Left renal cortex interstitium (tissue), 4 donors: ENCODE measurements at regions not wholly inside any gene's neighbourhood (a gene's known extent, or its start where the extent isn't known, plus 50 kb on each side); places are given as distances from the start of the nearest gene placed in this dataset.
"Not testable (repeated sequence)": the region's sequence is repeated elsewhere in the genome, so short reads cannot be mapped to it uniquely, and the experiment has no call there.

ENCODE experiments used
- DNase-seq, 4 donors: peaks; one replicate each; pipeline ENCODE4 v3.0.0-alpha.2; 2013; ENCODE audit warnings: low read depth in 4 of 4, low spot score in 2 of 4, missing footprints in 1 of 4

DNA sequence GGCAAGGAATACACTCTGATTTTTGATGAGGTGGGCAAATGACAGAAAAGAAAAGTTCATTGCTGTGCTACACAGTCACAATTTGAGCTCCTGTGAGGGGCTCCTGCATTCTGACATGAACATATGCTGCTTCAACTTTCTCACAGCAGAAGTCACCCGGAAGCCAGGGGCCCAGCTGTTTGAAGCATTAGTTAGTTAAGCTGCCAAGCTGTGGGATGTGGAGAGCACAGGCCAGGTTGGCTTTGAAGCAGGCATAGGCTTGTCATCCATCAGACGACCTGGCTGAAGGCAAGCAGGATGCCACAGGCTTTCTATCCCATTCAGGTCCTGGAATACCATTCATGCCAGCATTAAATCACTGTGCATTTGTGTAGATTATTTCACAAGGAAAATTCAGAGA is 63.1 kb downstream of the MTNR1B start:
- no peak for DNase-seq

DNA sequence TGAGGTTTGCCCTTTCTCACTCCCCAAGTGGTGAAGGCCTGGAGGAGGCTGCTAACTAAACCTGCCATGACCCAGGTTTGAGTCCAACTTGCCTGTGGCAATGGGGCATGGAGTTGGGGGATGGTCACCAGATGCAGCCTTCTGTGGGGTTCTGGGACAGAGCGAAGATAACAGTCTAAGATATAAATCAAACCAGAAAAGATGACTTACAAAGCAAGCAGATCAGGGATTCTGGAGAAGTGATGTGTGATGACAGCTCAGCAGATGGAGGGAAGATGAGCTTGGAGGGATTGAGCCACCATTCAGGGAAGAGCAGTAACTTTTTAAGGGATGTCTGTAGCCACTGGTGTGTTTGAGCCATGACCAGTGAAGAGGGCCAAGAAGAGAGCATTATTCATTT is 63.6 kb downstream of the MTNR1B start:
- no peak for DNase-seq

DNA sequence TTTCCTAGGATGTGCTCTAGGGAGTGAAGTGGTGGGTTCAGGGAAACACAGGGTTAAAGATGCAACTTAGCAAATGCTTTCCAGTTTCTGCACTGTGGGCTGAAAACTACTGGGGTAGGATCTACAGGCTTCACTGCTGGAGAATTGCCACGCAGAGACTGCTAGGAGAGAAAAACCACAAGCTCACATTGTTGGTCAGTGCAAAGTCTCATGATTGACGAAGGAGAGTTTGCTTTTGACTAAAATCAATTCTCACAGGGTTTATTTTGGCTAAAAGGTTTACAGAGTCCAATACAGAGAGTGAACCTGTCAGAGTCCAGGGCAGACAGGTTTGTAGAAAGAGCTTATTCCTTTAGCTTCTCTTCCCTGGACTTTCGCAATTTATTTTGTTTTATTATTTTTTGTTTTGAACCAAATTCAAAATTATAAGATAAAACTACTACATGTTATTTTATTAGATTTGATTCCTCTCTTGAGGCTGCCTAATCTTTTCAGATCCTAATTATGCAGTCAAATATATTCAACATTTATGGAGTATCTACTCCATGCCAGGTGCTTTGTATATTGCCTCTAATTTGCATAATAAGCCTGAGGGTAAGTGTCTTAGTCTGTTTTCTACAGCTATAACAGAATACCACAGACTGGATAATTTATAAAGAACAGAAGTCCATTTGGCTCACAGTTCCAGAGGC is 64.7 kb downstream of the MTNR1B start:
- no peak for DNase-seq

DNA sequence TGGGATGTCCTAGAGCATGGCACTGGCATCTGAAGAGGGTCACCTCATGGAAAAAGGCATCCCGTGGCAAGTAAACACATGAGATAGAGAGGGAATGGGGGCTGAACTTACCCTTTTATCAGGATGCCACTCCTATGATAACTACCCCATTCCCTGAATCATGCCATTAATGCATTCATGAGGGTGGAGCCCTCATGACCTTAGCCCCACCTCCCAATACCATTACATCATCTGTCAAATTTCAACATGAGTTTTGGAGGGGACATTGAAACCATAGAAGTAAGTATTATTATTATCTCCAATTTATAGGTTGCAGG is 65.2 kb downstream of the MTNR1B start:
- no peak for DNase-seq

DNA sequence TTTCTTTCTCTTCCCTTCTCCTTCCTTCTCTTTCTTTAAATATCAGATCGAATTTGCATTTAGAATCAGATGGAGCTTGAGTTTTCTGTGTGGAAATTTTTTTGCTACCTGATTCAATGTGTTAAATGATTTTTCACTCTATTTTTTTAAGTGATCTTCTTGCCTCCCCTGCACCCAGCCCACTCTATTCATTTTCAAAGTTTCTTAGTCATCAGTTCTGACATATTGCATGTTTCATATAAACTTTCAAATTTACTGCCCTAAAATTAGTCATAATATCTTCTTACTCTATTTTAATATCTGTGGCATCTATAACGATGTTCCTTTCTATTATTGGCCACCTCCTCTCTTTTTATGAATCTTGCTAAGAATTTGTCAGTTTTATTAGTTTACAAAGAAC is 69.1 kb downstream of the MTNR1B start:
- DNase-seq = no peak

DNA sequence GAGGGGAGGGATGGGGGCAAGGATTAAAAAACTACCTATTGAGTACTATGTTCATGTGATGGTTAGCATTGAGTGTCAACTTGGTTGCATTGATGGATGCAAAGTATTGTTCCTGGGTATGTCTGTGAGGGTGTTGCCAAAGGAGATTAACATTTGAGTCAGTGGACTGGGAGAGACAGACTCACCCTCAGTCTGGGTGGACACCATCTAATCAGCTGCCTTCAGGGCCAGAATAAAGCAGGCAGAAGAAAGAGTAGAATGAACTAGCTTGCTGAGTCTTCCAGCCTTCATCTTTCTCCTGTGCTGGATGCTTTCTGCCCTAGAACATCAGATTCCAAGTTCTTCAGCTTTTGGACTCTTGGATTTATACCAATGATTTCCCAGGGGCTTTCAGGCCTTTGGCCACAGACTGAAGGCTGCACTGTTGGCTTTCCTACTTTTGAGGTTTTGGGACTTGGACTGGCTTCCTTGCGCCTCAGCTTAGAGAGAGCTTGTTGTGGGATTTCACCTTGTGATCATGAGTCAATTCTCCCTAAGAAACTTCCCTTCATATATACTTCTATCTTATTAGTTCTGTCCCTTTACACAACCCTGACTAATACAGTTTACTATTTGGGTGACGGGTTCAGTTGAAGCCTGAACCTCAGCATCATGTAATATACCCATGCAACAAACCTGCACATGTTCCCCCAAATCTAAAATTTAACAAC is 70.2 kb downstream of the MTNR1B start:
- DNase-seq = no peak

DNA sequence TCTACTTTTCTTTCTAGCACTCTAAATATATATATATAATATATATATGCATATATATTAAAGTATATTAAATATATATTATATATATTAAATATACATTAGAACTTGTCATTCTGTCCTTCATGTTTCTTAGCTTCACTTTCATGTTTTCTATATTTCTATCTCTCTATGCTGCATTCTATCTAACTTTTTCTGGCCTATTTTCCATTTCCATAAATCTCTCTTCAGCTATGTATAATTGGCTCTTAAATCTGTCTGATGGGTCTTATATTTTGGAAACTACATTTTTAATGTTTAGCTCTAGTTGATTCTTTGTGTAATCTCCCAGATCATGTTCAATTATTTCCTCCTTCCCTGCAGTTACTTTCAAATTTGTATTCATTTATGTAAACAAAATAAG is 72.2 kb downstream of the MTNR1B start:
- DNase-seq = no peak

DNA sequence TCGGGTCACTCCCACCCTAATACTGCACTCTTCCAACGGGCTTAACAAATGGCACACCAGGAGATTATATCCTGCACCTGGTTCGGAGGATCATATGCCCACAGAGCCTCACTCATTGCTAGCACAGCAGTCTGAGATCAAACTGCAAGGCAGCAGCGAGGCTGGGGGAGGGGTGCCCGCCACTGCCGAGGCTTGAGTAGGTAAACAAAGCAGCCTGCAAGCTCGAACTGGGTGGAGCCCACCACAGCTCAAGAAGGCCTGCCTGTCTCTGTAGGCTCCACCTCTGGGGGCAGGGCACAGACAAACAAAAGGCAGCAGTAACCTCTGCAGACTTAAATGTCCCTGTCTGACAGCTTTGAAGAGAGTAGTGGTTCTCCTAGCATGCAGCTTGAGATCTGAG is 73.7 kb downstream of the MTNR1B start:
- not testable (repeated sequence) for DNase-seq

DNA sequence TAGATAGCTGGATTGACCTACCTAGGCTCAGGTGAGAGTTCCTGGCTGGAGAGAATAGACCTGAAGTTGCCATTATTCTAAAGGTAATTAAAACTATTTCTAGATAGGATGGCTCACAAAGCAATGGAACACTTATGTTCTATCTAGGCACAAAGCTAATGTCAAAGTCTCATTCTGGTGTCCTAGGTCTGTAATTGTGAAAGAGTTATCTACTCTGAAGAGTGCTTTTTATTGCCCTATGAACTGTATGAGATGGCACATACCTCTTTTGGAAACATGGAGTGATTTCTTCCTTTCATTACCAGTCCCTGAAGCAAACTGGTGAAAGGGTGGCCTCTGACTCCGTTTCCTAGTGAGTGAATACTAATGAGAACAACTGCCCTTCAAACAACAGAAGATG is 80.3 kb downstream of the MTNR1B start:
- DNase-seq = no peak

DNA sequence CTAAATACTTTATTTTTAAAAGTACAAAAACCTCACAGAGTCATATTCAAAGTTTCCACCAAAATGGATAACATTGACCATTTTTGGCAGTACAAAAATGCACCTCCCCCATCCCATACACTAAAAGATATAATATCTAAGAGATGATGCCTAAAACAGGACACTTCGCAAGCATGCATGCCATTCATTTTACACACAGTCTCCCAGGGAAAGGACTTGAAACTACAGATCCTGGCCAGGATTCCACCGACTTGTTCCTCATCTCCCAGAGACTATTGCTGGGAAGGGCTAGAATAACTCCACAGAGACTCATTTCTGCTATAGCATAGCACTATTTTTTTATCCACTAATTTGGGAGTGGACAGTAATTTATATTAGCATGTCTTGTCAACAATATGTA is 81.7 kb downstream of the MTNR1B start:
- no peak for DNase-seq

DNA sequence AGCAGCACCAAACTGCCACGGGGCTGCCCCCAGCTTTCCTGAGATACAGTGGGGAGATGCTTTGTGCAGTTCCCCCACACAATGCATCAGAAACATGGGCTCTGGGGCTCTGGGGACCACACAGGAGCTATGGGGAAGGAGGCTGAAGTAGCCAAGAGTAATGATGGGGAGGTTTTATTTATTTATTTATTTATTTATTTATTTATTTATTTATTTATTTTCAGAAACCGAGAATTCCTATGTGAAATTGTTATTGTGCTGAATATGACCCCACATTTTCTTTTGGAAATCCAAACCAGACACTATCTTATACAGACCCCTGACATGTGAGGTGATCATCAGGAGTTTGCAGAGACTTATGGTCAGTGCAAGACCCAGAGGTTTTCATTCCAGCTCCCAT is 84.4 kb downstream of the MTNR1B start:
- no peak for DNase-seq

DNA sequence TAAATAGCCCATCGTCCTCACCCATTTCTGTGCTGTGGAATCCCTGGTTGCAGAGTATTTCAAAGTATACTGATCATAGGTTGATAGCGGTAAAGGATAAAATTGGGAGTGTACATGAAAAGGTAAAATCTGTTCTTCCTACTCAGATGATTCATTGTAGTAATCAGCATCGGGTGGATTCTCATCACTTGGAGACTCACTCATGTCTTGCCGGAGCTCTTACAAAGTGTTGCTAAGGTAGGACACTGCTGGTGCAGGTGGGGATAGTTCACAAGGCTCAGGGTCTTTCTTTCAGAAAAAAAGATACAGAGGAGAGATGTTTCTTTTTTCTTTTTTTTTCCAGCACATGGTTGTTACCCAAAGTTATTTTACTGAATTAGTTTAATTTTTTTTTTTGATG is 84.8 kb downstream of the MTNR1B start:
- no peak for DNase-seq

DNA sequence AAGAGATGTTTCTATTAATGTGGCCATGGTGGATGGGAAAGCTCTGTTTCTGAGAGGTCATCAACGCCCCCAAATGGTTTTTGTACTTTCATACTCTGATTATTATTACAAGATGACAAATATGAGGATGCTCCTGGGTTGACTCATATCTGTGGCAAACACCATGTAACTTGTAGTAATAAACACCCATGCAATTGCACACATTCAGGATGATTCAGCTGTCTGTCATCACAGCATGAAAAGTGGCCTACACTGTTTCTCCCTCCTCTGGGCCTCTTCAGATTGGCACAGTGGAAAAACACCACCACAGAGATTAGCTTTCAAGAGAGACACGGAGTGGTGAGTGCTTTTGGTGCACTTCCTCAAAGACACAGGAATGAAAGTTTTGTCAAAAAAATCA is 85.4 kb downstream of the MTNR1B start:
- DNase-seq = no peak

DNA sequence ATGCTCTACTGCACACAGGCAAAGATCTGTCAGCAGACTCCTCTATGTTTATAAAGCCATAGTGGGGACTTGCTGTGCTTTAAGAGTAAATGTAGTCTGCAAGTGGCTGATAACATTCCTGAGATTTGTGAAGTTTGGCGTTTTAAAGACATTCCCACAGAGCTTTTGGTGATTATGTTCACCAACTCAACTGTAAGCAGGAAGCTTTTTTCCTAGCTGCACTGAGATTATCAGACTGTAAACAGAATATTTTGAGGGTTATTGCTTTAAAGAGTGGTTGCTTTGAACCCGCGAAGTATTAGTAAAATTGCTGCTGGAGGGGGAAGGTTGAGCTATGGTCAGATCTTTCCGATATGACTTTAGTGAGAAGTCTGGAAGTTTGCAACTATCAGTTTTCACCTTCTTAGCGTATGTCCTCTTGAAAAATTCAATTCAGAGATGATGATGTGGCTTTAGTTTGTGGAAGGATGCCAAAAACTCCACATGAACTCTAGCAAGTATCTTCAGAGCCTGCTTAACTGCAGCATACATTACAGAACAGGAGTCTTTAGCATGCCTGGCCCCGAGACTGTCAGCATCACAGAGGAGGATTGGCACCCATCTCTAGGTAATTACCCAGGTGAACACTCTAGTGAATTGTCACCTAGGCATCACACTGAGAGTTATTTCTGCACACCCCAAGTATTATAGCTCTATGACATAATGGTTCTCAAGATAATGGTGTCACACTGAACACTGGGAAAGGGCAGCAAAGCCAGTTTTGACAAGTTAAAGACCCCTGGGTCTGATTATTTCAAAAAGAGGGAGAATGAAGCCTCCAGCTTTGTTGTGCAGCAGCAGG is 89.9 kb downstream of the MTNR1B start:
- no peak for DNase-seq

DNA sequence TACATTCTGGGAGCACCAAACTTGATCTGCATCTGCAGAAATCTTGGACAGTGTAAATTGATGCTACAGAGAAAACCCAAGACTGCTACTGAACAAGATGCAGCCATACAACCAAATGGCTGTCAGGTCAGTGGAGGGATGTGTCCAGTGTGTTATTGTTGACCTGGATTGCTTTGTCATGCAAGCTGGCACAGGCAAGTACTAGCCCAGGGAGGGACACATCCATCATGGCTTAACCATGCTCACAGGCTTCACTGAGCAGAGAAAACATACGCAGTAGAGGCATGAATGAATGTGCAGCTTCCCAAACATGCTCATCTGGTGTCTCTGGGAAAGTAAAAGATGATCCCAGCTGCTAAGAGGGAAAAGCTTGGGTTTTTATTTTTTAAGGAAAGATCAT is 93.6 kb downstream of the MTNR1B start:
- DNase-seq = no peak

DNA sequence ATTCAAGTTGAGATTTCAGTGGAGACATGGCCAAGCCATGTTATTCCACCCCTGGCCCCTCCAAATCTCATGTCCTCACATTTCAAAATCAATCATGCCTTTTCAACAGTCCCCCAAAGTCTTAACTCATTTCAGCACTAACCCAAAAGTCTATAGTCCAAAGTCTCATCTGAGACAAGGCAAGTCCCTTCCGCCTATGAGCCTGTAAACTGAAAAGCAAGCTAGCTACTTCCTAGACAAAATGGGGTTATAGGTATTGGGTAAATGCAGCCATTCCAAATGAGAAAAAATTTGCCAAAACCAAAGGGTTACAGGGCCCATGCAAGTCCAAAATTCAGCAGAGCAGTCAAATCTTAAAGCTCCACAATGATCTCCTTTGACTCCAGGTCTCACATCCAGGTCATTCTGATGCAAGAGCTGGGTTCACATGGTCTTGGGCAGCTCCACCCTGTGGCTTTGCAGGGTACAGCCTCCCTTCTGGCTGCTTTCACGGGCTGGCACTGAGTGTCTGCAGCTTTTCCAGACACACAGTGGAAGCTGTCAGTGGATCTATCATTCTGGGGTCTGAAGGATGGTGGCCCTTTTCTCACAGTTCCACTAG is 95.7 kb downstream of the MTNR1B start:
- DNase-seq = not testable (repeated sequence)

DNA sequence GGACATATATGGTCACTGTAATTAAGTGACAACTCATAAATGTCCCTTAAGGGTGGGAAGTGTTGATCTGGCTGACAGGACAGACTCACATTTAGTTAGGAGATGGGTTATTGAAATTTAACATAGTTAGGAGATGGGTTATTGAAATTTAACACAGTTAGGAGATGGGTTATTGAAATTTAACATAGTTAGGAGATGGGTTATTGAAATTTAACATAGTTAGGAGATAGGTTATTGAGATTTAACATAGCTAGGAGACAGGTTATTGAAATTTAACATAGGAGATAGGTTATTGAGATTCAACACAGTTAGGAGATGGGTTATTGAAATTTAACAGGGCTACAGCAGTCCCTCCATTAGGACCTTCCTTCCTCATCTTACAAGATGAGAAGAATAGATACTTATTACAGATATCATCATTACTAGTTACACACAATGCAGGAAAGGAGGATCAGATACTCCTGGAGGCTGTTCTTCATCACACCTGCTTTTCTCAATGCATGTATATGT is 98.5 kb downstream of the MTNR1B start:
- no peak for DNase-seq

DNA sequence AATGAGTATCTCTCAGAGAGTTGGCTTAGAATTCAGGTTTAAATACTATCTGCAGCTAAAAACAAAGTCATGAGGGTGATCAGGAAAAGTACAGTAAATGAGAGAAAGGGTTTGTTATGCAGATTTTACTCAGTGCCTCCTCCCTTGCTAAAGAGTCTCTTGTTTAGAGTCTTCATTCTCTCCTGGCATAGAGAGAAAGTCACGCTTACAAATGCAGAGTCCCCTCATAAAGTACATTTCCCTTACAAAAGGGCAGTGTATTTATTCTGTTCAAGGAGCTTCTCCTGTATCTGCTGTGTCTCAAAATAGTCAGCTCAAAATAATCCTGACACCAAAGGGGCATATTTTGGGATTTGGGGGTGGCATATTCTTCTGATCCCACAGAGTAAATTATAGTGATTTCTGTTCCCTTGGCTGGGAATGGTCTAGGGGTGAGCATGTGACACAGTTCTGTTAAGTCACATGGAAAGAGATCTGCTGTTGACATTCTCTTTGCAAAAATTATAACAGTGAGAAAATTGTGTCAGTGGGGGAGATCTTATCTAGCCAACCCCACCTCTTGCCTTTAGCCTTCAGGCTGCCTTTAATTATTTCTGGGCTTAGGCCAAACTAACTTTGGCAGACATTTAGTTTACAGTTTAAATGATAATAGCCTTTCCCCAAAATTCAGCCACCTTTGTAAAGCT is 102.9 kb downstream of the MTNR1B start:
- DNase-seq = no peak

DNA sequence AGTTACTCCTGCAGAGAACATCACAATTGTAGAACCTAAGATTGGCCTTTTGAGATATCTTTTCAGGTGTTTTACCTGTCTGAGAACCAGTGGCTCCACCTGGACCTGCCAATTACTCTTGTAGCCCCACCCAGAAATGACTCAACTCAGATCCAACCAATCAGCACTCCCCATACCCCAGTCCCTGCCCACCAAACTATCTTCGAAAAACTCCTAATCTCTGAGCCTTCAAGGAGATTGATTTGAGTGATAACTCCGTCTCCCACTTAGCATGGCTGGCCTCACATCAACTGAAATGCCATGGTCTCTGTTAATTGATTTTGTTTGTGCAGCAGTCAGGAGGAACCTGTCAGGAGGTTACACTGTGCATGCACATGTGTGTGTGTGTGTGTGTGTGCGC is 103.6 kb downstream of the MTNR1B start:
- DNase-seq = no peak

DNA sequence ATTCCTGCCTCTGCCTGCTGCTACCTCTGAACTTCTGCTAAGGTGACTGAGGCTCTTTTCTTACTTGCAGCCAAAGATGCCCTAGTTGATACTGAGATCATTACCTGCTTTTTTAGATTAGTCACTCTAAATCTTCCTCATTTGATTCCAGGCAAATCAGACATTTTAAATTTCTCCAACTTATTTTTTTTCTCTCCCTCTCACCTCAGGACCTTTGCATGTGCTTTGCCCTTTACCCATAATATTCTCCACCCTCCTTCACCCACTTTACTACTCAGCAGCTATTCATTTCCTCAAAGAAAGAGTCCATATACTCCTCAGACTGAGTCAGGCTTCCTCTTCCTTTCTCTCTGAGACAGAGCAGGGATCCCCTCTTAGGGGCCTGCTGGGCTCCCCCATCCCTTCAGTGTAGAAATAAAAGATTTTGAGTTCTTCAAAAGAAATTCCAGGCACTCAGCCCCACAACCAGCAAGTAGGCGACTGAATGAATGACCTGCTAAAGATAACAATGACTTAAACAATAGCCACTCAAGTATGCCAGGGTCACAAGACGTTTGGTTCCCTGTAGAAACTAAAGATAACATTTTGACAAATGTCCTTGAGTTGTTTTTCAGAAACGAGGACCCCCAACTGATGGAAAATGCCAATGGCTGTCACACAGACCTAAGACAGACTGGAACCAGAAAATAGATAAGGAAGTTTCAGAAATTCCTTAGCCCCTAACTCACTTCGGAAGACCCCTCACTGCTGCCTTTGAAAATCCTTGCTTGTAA is 104.2 kb downstream of the MTNR1B start:
- no peak for DNase-seq
